GM19467 (cell line): ENCODE measurements at regions not wholly inside any gene's neighbourhood (a gene's known extent, or its start where the extent isn't known, plus 50 kb on each side); places are given as distances from the start of the nearest gene placed in this dataset.

Experiments
- ATAC-seq: cut with Tn5 transposase; IDR thresholded peaks from one replicate; pipeline ENCODE4 v1.9.1; 2021; ENCODE audit warnings: mild to moderate bottlenecking, moderate library complexity; ENCODE audit not compliant: unreplicated experiment

- no peak for ATAC-seq
Measured at GRCh38 chr7:3229904-3230470, 71.1 kb upstream of the SDK1 start.

- ATAC-seq: no peak
Measured at GRCh38 chr7:3230908-3231307, 70.1 kb upstream of the SDK1 start.

GRCh38 chr7:3232228-3232627 lies 68.8 kb upstream of the SDK1 start:
- ATAC-seq: no peak

- no peak for ATAC-seq
Measured at GRCh38 chr7:3233301-3233700, 67.8 kb upstream of the SDK1 start.

GRCh38 chr7:3234051-3234450 lies 67.0 kb upstream of the SDK1 start:
- no peak for ATAC-seq

- no peak for ATAC-seq
Measured at GRCh38 chr7:3234851-3235250, 66.2 kb upstream of the SDK1 start.

GRCh38 chr7:3235322-3235721 lies 65.7 kb upstream of the SDK1 start:
- ATAC-seq: no peak

GRCh38 chr7:3236268-3236667 lies 64.8 kb upstream of the SDK1 start:
- no peak for ATAC-seq

GRCh38 chr7:3238525-3239210 lies 62.4 kb upstream of the SDK1 start:
- ATAC-seq: no peak

- no peak for ATAC-seq
Measured at GRCh38 chr7:3239291-3239691, 61.8 kb upstream of the SDK1 start.

GRCh38 chr7:3240826-3241430 lies 60.1 kb upstream of the SDK1 start:
- no peak for ATAC-seq

- ATAC-seq: no peak
Measured at GRCh38 chr7:3241686-3242258, 59.3 kb upstream of the SDK1 start.

GRCh38 chr7:3242398-3242972 lies 58.6 kb upstream of the SDK1 start:
- ATAC-seq: no peak

GRCh38 chr7:3243256-3243655 lies 57.8 kb upstream of the SDK1 start:
- ATAC-seq: no peak

- ATAC-seq: no peak
Measured at GRCh38 chr7:3243680-3244079, 57.4 kb upstream of the SDK1 start.

GRCh38 chr7:3244241-3244814 lies 56.7 kb upstream of the SDK1 start:
- no peak for ATAC-seq

- ATAC-seq: no peak
Measured at GRCh38 chr7:3245077-3245476, 56.0 kb upstream of the SDK1 start.

- ATAC-seq: no peak
Measured at GRCh38 chr7:3245721-3246120, 55.3 kb upstream of the SDK1 start.

- ATAC-seq: no peak
Measured at GRCh38 chr7:3246127-3246526, 54.9 kb upstream of the SDK1 start.

GRCh38 chr7:3246651-3247050 lies 54.4 kb upstream of the SDK1 start:
- ATAC-seq: no peak

GRCh38 chr7:3250725-3251124 lies 50.3 kb upstream of the SDK1 start:
- no peak for ATAC-seq
